ENCODE measurements at regions not wholly inside any gene's neighbourhood (a gene's known extent, or its start where the extent isn't known, plus 50 kb on each side); places are given as distances from the start of the nearest gene placed in this dataset.

DNA sequence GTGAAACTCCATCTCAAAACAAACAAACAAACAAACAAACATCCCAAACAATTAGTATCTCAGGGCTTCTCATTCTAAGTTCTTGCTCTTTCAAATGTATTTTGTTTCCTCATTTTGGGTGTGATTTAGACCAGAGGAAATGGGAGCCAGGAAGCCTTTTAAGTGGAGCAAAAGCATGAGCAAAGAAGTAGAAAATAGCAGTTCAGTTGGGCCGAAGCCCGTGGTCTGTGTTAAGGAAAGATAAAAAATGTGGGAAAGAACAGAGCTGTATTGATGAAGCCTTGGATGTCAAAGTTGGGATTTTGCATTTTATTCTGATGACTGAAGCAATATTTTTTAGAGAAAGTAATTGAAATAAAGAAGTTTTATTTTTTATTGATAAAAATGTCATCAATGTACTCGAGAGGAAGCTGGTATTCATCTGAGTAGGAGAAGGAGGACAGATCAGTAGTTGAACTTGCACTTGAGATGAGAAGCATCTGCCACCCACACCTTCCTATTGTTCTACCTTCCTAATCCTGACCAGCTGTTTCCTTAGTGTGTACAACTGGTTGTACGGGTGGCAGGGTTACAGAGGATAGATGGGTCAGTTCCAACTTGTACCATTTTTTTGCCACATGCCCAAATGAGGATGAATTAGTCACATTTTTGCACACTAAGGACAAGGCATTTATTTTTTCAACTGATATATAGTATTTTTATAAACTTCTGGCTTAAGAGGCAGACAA is 56.1 kb downstream of the KIAA0408 start:
- TF ChIP-seq CTCF (conservative IDR thresholded peaks at IDR 0.05; ENCODE audit: low read length) (no peak), EZH2phosphoT487 (IDR thresholded peaks at IDR 0.05; ENCODE audit: borderline replicate concordance, low read depth, low read length) (no peak)
